HepG2 (cell line): ENCODE measurements at regions not wholly inside any gene's neighbourhood (a gene's known extent, or its start where the extent isn't known, plus 50 kb on each side); places are given as distances from the start of the nearest gene placed in this dataset.

Source experiments
- AFF4 ChIP-seq: sonication (generic); formaldehyde crosslinking; IDR thresholded peaks from 2 replicates; pipeline ENCODE4 v1.4.0; 2020; ENCODE audit warnings: missing genetic modification reagents
- CTCF ChIP-seq: sonication (generic); formaldehyde crosslinking; IDR thresholded peaks from 2 replicates; pipeline ENCODE4 v1.5.0; 2020; ENCODE audit warnings: mild to moderate bottlenecking, missing genetic modification reagents, moderate library complexity
- NR2F1 ChIP-seq, 2 experiments: fragments of 450-650 bp in 1 of 2; formaldehyde crosslinking in 1 of 2; IDR thresholded peaks; 2 replicates each; pipeline versions ENCODE4 v1.5.0 to v1.6.1; 2016 to 2020; ENCODE audit warnings: mild to moderate bottlenecking in 1 of 2, missing compliant biosample characterization in 1 of 2, missing genetic modification reagents in 1 of 2, moderate library complexity in 1 of 2
- RAD21 ChIP-seq: fragments of 450-650 bp; formaldehyde crosslinking; IDR thresholded peaks from 2 replicates; pipeline ENCODE4 v1.5.0; 2020; ENCODE audit warnings: mild to moderate bottlenecking

GRCh38 chr10:89097226-89097625 lies 106.6 kb downstream of the FAS start:
- no peak for TF ChIP-seq RAD21 (CRISPR knock-in tag)
- no peak for TF ChIP-seq AFF4
- no peak for TF ChIP-seq CTCF (CRISPR knock-in tag)
- no peak for TF ChIP-seq NR2F1 (CRISPR knock-in tag; IDR thresholded peaks at IDR 0.05)
